WERI-Rb-1 (cell line): ENCODE measurements at regions not wholly inside any gene's neighbourhood (a gene's known extent, or its start where the extent isn't known, plus 50 kb on each side); places are given as distances from the start of the nearest gene placed in this dataset.
"Not testable (repeated sequence)": the region's sequence is repeated elsewhere in the genome, so short reads cannot be mapped to it uniquely, and the experiment has no call there.

Source experiments
- DNase-seq: peaks from one replicate; pipeline ENCODE4 v3.0.0-alpha.2; 2020
- H3K27ac ChIP-seq: fragments of 250-450 bp; sonication (Bioruptor Pico); 2 replicates; pipeline ENCODE4 v1.5.1; 2020; ENCODE audit warnings: mild to moderate bottlenecking, moderate library complexity
- H3K27me3 ChIP-seq: fragments of 250-450 bp; sonication (Bioruptor Pico); 2 replicates; pipeline ENCODE4 v1.5.1; 2021; ENCODE audit warnings: mild to moderate bottlenecking, low read depth, moderate library complexity; ENCODE audit not compliant: insufficient read depth, severe bottlenecking
- H3K36me3 ChIP-seq: fragments of 250-450 bp; sonication (Bioruptor Pico); 2 replicates; pipeline ENCODE4 v1.5.1; 2020; ENCODE audit warnings: mild to moderate bottlenecking, moderate library complexity
- H3K4me3 ChIP-seq: 2 replicates; pipeline ENCODE4 v1.5.1; 2011; ENCODE audit warnings: low read depth, mild to moderate bottlenecking, control low read depth, low read length
- H3K9me3 ChIP-seq: fragments of 250-450 bp; sonication (Bioruptor Pico); 2 replicates; pipeline ENCODE4 v1.5.1; 2021; ENCODE audit warnings: mild to moderate bottlenecking, moderate library complexity; ENCODE audit not compliant: severe bottlenecking

DNA sequence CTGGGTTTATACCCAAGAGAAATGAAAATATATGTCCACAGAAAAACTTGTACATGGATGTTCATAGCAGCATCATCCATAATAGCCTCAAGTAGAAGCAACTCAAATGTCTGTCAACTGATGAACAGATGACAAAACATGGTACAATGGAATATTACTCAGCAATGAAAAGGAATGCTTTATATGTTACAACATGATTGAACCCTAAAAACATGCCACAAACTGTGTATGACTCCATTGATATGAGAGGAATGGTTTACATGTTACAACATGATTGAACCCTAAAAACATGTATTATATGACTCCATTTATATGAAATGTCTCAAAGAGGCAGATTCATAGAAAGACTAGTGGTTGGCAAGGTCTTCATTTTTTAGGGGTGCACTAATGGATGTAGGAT lies 104.8 kb downstream of the LAT start:
- not testable (repeated sequence) for H3K9me3 ChIP-seq, DNase-seq, H3K4me3 ChIP-seq, H3K27me3 ChIP-seq, H3K36me3 ChIP-seq, H3K27ac ChIP-seq

DNA sequence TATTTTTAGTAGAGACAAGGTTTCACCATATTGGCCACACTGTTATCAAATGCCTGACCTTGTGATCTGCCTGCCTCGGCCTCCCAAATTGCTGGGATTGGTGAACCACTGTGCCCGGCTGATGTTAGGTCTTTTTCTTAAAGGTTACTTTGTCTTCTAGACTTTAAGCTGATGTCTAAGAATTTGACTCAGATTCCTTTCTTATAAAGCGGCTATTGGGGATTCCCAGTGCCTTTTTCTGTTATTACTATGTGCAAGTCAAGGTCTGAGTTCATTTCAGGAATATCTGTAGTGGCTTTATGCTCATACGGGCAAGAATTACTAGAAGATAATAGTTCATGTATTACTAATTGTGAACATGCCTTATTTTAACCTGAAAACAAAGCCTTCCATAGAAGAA lies 102.8 kb downstream of the LAT start:
- not testable (repeated sequence) for H3K27ac ChIP-seq, DNase-seq, H3K9me3 ChIP-seq, H3K27me3 ChIP-seq, H3K4me3 ChIP-seq, H3K36me3 ChIP-seq

DNA sequence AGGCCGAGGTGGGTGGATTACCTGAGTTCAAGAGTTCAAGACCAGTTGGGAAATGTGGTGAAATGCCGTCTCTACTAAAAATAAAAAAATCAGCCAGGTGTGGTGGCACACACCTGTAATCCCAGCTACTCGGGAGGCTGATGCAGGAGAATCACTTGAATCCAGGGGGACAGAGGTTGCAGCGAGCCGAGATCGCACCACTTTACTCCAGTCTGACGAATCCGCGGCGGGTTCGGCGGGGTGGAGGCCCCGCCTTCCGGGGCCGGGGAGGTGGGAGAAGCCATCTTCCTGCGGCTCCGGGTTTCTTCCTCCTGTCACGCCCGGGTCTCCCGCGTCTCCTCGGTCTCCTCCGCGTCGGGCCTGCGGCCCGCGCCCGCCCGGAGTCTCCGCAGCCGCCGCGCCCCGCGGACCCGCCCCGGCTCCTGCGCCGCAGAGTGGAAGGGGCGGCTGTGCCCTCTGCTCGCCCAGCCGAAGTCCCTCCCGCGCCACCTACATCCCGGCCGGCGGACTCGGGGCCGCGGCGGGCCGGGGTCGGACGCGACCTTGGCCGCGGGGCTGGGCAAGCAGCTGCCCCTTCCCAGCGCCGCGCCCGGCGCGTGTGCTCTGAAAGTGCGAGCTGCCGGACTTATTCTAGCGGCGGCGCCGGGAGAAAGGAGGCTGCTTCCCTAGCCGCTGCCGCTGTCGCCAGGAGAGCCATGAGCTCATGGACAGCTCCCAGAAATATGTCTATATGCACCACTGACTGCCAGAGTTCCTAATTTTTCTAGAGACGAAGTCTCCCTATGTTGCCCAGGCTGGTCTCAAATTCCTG lies 97.2 kb downstream of the LAT start:
- H3K9me3 ChIP-seq, H3K36me3 ChIP-seq, H3K27me3 ChIP-seq: not testable (repeated sequence)
- Histone ChIP-seq H3K27ac (0 out of 2 replicates have a peak overlapping the region, but pooled peaks have one; percentile 24), H3K4me3 (peak overlapping the region; percentile 26)
- peak; percentile 59 for DNase-seq

DNA sequence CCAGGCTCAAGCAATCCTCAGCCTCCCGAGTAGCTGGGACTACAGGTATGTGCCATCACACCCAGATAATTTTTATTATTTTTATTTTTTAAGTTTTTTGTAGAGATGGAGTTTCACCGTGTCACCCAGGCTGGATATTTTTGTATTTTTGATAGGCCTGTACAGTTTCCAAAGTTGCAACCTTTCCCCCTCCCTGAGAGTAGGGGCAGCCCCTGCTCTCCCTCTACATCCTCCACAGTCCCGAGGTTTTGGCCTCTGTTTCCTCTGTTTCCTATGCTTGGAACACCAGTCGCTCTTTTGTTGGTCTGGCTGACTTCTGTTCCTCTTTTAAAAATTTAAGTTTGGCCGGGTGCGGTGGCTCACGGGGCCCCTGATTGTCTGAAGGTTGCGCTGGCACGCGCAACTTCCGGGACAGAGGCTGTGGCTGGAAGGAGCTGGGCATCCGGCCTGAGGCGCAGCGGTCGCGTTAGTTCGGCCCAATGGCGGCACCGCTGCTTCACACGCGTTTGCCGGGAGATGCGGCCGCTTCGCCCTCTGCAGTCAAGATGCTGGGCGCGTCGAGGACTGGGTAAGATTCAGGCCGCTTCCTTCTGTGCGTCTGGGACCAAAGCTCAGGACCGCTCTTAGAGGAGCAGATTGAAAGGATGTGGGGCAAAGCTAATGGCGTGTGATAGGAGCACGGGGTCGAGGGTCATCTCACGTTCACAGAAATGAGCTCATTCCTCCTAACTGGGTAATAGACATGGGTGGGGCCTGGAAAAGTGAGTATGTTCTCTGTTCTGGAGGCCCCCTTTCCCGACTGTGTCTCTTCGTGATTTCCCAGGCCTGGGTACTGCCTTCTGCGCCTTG lies 89.9 kb downstream of the LAT start:
- H3K4me3 ChIP-seq, H3K27me3 ChIP-seq, DNase-seq, H3K36me3 ChIP-seq, H3K27ac ChIP-seq, H3K9me3 ChIP-seq: not testable (repeated sequence)

DNA sequence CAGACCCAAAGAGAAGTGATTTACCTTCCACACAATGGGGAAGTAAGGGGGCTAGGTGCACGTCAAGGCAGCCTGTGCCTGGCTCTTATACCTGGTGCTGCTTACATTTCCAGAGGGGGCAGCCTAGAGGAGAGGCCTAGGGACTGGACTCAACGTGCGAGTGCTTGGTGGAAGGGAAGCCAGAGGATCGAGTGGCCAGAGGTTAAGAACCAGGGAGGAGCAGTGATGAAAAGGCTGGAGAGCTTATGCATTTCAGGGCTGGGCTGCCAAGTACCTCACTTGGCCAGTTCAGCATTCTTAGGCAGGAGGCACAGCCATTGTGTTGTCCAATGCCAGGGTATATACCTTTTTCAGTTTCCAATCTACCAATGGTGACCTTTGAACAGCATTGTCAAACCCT lies 77.4 kb downstream of the LAT start:
- H3K9me3 ChIP-seq, H3K27ac ChIP-seq, H3K4me3 ChIP-seq: not testable (repeated sequence)

DNA sequence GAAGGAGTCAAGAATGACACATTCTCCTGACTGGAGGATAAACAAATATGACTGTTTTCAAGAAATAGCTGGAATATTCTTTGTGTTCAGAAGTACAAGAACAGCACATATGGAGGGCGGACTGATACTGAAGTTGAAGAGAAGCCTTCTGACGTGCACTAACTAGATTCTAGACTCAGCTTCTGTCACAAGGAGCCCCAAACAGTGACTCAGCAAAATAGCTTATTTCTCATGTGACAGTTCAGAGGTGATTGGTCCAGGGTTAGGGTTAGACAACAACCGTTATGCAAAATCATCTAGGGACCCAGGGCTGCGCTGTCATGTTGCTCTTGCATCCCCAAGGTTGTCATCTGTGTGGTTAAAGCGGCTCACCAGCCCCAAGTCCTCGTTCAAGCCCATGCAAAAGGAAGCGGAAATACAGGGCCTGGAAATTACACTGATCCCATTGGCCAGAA lies 76.6 kb downstream of the LAT start:
- H3K27me3 ChIP-seq, DNase-seq, H3K36me3 ChIP-seq: not testable (repeated sequence)

More for the DNA sequence above, 77.4 kb downstream of the LAT start:
- not testable (repeated sequence) for H3K27me3 ChIP-seq, H3K36me3 ChIP-seq, DNase-seq

DNA sequence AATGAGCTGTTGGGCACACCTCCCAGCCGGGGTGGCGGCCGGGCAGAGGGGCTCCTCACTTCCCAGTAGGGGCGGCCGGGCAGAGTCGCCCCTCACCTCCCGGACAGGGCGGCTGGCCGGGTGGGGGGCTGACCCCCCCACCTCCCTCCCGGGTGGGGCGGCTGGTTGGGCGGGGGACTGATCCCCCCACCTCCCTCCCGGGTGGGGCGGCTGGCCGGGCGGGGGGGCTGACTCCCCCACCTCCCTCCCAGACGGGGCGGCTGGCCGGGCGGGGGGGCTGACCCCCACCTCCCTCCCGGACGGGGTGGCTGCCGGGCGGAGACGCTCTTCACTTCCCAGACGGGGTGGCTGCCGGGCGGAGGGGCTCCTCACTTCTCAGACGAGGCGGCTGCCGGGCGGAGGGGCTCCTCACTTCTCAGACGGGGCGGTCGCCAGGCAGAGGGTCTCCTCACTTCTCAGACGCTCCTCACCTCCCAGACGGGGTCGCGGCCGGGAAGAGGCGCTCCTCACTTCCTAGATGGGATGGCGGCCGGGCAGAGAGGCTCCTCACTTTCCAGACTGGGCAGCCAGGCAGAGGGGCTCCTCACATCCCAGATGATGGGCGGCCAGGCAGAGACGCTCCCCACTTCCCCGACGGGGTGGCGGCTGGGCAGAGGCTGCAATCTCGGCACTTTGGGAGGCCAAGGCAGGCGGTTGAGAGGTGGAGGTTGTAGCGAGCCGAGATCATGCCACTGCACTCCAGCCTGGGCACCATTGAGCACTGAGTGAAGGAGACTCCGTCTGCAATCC lies 75.4 kb downstream of the LAT start:
- H3K9me3 ChIP-seq, H3K27me3 ChIP-seq, H3K27ac ChIP-seq, DNase-seq, H3K36me3 ChIP-seq, H3K4me3 ChIP-seq: not testable (repeated sequence)

More for the DNA sequence above, 76.6 kb downstream of the LAT start:
- H3K27ac ChIP-seq, H3K4me3 ChIP-seq, H3K9me3 ChIP-seq: not testable (repeated sequence)

DNA sequence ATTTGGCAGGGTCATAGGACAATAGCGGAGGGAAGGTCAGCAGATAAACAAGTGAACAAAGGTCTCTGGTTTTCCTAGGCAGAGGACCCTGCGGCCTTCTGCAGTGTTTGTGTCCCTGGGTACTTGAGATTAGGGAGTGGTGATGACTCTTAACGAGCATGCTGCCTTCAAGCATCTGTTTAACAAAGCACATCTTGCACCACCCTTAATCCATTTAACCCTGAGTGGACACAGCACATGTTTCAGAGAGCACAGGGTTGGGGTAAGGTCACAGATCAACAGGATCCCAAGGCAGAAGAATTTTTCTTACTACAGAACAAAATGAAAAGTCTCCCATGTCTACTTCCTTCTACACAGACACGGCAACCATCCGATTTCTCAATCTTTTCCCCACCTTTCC lies 74.7 kb downstream of the LAT start:
- not testable (repeated sequence) for H3K36me3 ChIP-seq, H3K4me3 ChIP-seq, H3K27ac ChIP-seq

More for the DNA sequence above, 74.7 kb downstream of the LAT start:
- not testable (repeated sequence) for H3K27me3 ChIP-seq, DNase-seq, H3K9me3 ChIP-seq
